GM12875 (cell line): ENCODE measurements at regions not wholly inside any gene's neighbourhood (a gene's known extent, or its start where the extent isn't known, plus 50 kb on each side); places are given as distances from the start of the nearest gene placed in this dataset.
"Not testable (repeated sequence)": the region's sequence is repeated elsewhere in the genome, so short reads cannot be mapped to it uniquely, and the experiment has no call there.

ENCODE experiments used
- H3K4me3 ChIP-seq: one replicate; pipeline ENCODE4 v1.5.1; 2011; ENCODE audit warnings: low read depth, low read length, control low read depth
- CTCF ChIP-seq: IDR thresholded peaks from 2 replicates; pipeline ENCODE4 v1.5.1; 2011; ENCODE audit warnings: low read depth, mild to moderate bottlenecking, control low read depth, inconsistent platforms, low read length, moderate library complexity, borderline replicate concordance; ENCODE audit not compliant: insufficient read depth

DNA sequence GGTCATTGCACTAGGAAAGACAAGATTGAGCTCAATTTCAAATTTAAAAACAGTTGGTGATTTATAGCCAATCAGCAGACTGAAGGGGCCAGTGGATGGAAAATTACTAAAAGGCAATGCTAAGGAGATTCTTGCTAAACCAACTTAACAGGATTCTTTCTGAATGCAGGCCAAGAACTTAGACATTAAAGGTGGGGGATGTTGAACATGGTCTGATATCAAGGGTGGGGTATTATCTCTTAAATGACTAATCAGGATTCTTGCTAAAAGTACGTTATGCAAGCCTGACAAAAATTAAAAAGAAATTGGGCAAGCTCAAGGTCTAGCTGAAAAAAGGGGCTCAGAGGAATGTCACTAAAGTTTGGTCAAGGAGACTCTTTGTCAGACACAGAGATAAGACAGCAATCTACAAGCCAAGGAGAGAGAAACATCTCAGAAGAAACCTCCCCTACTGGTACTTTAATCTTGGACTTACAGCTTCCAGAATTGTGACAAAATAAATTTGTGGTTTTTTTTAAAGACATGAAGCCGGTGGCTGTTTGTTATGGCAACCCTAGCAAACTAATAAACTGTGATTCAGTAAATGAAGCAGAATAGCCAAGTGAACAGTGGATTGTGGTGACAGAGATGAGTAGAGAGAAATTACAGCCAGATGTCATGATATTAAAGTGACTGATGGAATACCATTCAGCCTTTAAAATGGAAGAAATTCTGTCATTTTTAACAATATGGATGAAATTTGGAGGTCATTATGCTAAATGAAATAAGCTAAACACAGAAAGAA lies 120.3 kb upstream of the KLHL4 start:
- no peak for TF ChIP-seq CTCF
- no peak overlapping the region for H3K4me3 ChIP-seq

DNA sequence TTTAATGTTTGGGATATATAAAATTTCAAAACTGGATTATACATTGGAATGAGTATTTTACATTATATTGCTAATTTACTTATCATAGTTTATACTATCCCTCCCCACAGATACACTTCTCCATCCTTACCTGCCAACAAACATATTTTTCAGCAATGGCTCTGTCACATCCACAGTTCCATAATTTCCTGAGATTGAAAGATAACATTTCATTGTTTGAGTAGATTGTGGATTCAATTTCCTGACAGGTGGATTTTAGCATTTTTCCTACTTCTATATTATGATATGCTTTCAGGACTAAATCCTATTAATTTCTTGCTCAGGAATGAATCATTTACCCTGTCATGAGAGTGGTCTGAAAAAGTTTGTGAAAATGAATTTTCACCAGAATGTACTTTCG lies 115.3 kb upstream of the KLHL4 start:
- no peak overlapping the region for H3K4me3 ChIP-seq
- no peak for TF ChIP-seq CTCF

DNA sequence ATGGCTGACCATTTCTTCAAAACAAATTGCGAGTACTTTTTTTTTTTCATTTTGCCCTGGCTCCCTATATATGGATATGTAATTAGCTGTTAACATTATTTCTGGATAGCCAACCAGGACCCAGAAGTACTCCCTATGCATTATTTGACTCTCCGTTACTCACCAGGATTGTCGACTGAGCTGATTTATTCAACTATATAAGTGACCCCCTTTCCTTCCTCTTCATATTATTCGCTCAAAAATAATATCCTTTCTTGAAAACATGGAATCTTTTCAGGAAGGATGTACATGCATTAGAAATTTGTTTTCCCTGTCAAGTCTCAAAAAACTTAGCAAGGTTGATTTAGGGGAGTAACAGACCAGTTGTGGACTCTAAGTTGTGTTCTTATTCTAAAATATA lies 114.1 kb upstream of the KLHL4 start:
- TF ChIP-seq CTCF, result no peak
- H3K4me3 ChIP-seq, result no peak overlapping the region

GRCh38 chrX:87409113-87409841 lies 108.3 kb upstream of the KLHL4 start:
- H3K4me3 ChIP-seq, result no peak overlapping the region
- no peak for TF ChIP-seq CTCF

DNA sequence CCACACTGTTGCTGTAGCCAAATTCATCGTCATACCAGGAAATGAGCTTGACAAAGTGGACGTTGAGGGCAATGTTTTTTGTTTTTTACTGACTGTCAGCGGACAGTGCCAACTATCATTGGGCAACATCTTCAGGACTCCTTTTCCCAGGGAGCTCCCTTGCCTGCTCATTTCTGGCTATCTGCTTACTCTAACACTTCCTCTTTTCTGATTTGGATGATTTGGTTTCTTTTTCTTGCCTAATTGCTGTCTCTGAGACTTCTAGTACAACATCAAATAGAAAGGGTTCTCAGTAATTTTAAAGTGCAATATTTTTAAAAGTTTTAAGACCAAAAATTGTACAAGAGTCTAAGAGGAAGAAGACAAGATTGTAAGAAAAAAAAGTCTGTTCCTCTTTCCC lies 92.0 kb upstream of the KLHL4 start:
- H3K4me3 ChIP-seq, result no peak overlapping the region
- TF ChIP-seq CTCF, result no peak

DNA sequence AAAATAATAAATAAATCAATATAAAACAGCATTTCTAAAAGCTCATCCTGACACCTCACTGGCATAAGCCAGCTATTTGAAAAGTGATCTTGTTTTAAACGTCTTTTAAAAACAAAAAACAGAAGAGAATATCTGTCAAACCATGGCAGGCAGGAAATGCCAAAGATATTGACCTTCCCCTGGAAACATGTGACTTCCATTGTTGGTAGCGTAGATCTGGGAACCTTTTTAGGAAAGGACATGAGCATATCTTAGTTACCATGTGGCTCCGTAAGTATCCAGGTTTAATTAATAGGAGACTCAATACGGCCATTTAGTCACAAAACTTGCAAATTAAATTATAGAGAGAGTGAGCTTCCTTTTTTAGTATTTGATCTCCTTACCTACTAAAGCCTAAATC lies 83.0 kb upstream of the KLHL4 start:
- TF ChIP-seq CTCF, result no peak
- H3K4me3 ChIP-seq, result no peak overlapping the region

- H3K4me3 ChIP-seq, result not testable (repeated sequence)
These were observed 69.0 kb upstream of the KLHL4 start for GRCh38 chrX:87448613-87449012.

DNA sequence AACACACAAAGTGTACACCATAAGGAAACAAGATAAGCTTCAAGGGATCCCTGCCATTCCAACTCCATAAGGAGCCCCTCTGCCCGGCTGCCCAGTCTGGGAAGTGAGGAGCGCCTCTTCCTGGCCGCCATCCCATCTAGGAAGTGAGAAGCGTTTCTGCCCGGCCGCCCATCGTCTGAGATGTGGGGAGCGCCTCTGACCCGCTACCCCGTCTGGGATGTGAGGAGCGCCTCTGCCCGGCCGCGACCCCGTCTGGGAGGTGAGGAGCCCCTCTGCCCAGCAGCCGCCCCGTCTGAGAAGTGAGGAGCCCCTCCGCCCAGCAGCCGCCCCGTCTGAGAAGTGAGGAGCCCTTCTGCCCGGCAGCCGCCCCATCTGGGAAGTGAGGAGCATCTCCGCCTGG lies 51.8 kb upstream of the KLHL4 start:
- not testable (repeated sequence) for H3K4me3 ChIP-seq
